Activated T-cell treated with anti-CD3 and anti-CD28 coated beads, Interleukin-2, amount 50 U/mL, for 24 hours (primary cell): ENCODE measurements at regions not wholly inside any gene's neighbourhood (a gene's known extent, or its start where the extent isn't known, plus 50 kb on each side); places are given as distances from the start of the nearest gene placed in this dataset.
"Not testable (repeated sequence)": the region's sequence is repeated elsewhere in the genome, so short reads cannot be mapped to it uniquely, and the experiment has no call there.

Experiments used
- DNase-seq: peaks from one replicate; pipeline ENCODE4 v3.0.0-alpha.2; 2020
- H3K27ac Mint-ChIP-seq: 2 replicates; pipeline ENCODE4 v1.8.0; 2020; ENCODE audit warnings: mild to moderate bottlenecking, mixed read lengths
- H3K27me3 Mint-ChIP-seq: 2 replicates; pipeline ENCODE4 v1.8.0; 2020; ENCODE audit warnings: mixed read lengths
- H3K36me3 Mint-ChIP-seq: 2 replicates; pipeline ENCODE4 v1.8.0; 2020; ENCODE audit warnings: low read depth, mixed read lengths
- H3K4me1 Mint-ChIP-seq: 2 replicates; pipeline ENCODE4 v1.8.0; 2020; ENCODE audit warnings: low read depth, mixed read lengths
- H3K4me3 Mint-ChIP-seq: 2 replicates; pipeline ENCODE4 v1.8.0; 2020; ENCODE audit warnings: mild to moderate bottlenecking, moderate library complexity, mixed read lengths
- H3K9me3 Mint-ChIP-seq: 2 replicates; pipeline ENCODE4 v1.8.0; 2020; ENCODE audit warnings: mixed read lengths

DNA sequence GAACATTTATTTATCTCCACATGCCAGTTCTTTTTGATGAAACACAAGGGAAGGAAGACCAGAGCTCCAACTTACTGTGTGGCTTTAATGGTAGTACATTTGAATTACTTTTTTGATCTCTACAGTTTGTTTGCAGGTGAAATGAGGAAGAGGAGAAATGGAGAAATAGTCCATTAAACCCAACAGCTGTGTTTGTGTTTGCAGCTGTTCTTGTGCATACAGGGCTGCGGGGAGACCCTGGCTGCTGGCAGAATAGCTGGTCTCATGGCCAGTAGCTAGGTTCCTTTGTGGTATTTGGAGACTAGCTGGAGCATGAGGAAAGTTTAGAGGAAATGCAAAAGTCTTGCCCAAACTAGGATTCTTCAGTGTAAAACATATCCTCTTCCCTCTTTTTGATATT lies 374.8 kb downstream of the GPAT3 start:
- Mint-ChIP-seq H3K27ac (no peak overlapping the region), H3K4me1 (no peaks in the 10 kb centered on the region), H3K36me3 (no peaks in the 10 kb centered on the region), H3K9me3 (no peaks in the 10 kb centered on the region), H3K4me3 (no peak overlapping the region), H3K27me3 (peaks cover 2% of the 10 kb centered on the region)
- no peak for DNase-seq

DNA sequence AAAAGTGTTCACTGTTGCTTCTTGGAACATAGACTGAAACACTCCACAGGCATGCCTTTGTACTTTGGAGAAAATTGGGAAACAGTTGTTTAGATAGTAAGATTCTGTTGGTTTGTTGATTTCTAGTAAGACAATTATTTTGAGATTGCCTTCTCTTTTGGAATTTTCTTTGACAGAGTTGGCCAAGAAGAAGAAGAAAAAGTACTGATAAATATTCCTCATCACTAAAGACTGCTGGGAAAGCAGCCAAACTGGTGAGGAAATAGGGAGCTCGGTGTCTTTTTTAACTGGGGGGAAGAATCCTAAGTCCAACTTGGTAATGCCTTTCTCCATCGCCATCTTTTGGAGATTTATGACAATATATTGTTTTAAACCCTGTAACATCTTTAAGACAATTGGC lies 370.7 kb downstream of the GPAT3 start:
- Mint-ChIP-seq H3K4me1 (no peaks in the 10 kb centered on the region), H3K36me3 (no peaks in the 10 kb centered on the region), H3K27me3 (peaks cover 2% of the 10 kb centered on the region), H3K4me3 (no peak overlapping the region), H3K9me3 (no peaks in the 10 kb centered on the region), H3K27ac (no peak overlapping the region)
- no peak for DNase-seq

DNA sequence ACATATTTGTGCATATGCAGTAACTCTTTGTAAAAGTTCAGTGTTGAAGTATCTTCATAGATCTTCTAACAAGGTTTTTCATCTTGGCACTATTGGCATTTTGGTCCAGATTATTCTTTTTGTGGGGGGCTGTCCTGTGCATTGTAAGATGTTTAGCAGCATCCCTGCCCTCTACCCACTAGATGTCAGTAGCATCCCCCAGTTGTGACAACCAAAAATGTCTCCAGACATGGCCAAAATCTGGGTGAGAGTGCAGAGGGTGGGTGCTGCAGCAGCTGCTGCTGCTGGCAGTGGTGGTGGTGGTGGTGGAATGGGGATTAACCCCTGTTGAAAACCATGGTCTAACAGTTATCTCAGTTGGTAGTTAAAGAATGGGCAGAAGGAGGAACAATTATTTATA lies 370.0 kb downstream of the GPAT3 start:
- Mint-ChIP-seq H3K27me3 (peaks cover 2% of the 10 kb centered on the region), H3K4me3 (no peak overlapping the region), H3K4me1 (no peaks in the 10 kb centered on the region), H3K36me3 (no peaks in the 10 kb centered on the region), H3K27ac (no peak overlapping the region), H3K9me3 (no peaks in the 10 kb centered on the region)
- DNase-seq: no peak

DNA sequence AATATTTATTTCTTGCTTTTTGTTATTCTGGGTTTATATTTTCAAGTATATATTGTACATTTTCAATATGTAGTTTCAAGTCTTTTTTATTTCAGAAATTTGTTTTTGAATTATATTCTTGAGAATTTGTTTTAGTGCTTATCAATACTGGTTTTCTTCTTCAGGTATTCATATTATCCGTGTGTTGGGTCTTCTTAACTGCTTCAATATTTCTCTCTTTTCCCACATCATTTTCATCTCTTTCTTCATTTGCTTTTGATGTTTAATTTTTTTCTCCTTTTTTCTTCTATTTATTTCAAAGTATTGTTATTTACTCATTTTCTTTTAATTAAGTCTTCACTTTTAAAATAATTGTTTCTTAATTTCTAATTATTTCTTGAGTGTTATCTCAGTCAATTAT lies 367.8 kb downstream of the GPAT3 start:
- DNase-seq, H3K27me3 Mint-ChIP-seq, H3K9me3 Mint-ChIP-seq, H3K4me1 Mint-ChIP-seq, H3K27ac Mint-ChIP-seq, H3K36me3 Mint-ChIP-seq, H3K4me3 Mint-ChIP-seq: not testable (repeated sequence)

DNA sequence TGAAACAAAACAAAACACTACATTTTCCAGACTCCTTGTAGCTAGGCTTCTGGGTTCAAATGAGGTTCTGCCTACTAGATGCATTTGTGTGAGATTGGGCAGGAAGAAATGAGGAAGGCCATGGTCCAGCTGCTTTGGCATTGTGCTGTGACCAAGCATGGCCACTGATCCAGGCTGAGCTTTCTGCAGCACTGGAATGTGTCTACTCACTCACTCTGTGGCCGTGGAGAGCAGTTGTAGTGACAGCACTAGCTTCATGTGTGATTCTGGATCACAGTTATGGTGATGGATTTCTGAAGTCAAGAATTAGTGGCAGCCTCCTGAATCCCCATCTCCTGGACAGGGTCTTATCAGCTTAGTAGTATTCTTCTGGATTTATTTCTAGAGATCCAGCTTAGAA lies 358.9 kb downstream of the GPAT3 start:
- Mint-ChIP-seq H3K36me3 (no peaks in the 10 kb centered on the region), H3K27ac (no peak overlapping the region), H3K9me3 (no peaks in the 10 kb centered on the region), H3K4me1 (no peaks in the 10 kb centered on the region), H3K27me3 (no peaks in the 10 kb centered on the region), H3K4me3 (no peak overlapping the region)
- no peak for DNase-seq

DNA sequence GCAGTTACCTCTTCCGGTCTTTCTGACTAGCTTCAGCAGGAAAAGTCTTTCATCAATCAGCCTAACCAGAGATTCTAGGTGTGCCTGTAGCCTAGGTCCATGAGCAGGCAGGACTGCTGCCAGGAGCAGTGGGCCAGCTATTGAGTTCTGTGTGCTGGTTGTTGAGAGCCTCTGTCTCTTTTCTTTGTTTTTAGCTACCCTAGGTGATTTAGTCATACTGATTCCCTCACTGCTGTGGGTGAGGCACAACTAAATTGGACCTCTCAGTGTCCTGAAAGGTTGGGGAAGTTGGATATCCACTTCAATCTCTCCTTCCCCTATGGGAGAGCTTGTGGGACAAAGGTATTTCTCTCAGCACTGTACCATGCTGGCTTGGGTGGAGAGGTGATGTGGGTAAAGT lies 354.9 kb downstream of the GPAT3 start:
- no peaks in the 10 kb centered on the region for H3K27me3 Mint-ChIP-seq
- no peak for DNase-seq
- H3K36me3 Mint-ChIP-seq: no peaks in the 10 kb centered on the region
- H3K27ac Mint-ChIP-seq: no peak overlapping the region
- H3K4me3 Mint-ChIP-seq: no peak overlapping the region
- H3K4me1 Mint-ChIP-seq: no peaks in the 10 kb centered on the region
- no peaks in the 10 kb centered on the region for H3K9me3 Mint-ChIP-seq

DNA sequence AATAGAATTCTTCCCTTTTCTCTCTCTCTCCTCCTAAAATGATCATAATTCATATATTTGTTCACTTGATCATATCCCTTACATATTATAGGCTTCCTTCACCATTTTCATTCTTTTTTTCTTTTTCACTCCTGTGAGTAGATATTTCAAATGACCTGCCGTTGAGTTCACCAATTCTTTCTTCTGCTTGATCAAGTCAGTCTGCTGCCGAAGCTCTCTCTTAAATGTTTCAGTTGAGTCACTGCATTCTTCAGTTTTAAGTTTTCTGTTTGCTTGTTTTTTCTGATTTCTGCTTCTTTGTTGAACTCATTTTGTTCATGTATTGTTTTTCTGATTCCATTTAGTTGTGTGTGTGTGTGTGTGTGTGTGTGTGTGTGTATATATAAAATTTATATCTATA lies 354.3 kb downstream of the GPAT3 start:
- DNase-seq: no peak
- H3K4me3 Mint-ChIP-seq: no peak overlapping the region
- no peaks in the 10 kb centered on the region for H3K9me3 Mint-ChIP-seq
- no peaks in the 10 kb centered on the region for H3K4me1 Mint-ChIP-seq
- H3K36me3 Mint-ChIP-seq: no peaks in the 10 kb centered on the region
- H3K27ac Mint-ChIP-seq: no peak overlapping the region
- no peaks in the 10 kb centered on the region for H3K27me3 Mint-ChIP-seq

DNA sequence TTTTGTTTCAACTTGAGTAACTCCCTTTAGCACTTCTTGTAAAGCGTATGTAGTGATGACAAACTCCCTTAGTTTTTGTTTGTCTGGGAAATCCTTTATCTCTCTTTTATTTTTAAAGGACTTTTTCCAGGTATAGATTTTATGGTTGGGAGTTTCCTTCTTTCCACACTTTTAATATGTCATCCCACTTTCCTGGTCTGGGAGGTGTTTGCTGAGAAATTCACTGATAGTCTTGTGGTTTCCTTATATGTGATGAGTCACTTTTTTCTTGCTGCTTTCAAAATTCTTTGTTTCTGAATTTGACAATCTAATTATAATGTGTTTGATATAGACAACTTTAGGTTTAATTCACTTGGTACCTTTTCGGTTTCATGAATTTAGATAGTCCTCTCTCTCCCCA lies 353.9 kb downstream of the GPAT3 start:
- no peak overlapping the region for H3K27ac Mint-ChIP-seq
- H3K4me1 Mint-ChIP-seq: no peaks in the 10 kb centered on the region
- no peaks in the 10 kb centered on the region for H3K27me3 Mint-ChIP-seq
- H3K4me3 Mint-ChIP-seq: no peak overlapping the region
- H3K9me3 Mint-ChIP-seq: no peaks in the 10 kb centered on the region
- no peak for DNase-seq
- H3K36me3 Mint-ChIP-seq: no peaks in the 10 kb centered on the region

DNA sequence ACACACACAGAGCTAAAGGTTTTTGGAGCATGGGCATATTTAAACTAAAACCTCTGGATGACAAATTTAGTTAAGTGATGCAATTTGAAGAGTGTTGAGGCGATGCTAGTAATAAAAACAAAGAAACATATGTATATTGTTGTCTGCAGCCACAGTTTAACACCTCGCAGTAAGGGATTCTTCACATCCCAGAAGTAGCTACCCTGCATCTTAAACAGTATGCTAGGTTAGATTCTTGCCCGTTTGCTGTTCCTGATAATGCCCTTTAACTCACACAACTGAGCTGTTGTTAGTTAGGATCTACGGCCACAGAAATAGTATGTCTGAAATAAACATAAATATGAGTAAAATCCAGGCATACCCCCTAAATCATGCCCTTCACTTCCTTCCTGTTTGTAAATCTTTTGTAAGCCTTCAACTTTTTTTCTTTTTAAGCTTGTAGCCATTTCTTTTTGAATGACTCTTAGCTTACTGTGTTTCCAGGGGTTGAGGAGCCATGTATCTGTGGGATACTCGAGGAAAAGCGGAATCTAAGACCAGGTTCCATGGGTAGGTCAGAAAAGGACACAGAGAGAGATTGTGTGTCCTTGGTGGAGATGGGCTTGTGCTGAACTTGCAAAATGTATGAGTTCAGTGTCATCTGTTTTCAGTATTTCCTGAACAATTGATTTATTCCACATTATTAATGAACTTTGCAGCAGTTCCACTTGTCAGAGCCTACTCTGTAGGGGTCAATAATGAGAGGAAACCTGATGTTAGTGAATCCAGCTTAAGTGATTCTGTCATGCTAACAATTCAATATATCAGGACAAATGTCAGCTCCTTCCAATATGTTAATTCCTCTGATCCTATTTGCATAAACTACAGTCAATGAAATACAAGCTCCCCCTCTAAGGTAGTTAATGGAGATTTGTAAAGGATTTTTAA lies 349.6 kb downstream of the GPAT3 start:
- no peaks in the 10 kb centered on the region for H3K36me3 Mint-ChIP-seq
- H3K27ac Mint-ChIP-seq: no peak overlapping the region
- no peaks in the 10 kb centered on the region for H3K27me3 Mint-ChIP-seq
- H3K4me3 Mint-ChIP-seq: no peak overlapping the region
- no peaks in the 10 kb centered on the region for H3K9me3 Mint-ChIP-seq
- DNase-seq: no peak
- no peaks in the 10 kb centered on the region for H3K4me1 Mint-ChIP-seq

DNA sequence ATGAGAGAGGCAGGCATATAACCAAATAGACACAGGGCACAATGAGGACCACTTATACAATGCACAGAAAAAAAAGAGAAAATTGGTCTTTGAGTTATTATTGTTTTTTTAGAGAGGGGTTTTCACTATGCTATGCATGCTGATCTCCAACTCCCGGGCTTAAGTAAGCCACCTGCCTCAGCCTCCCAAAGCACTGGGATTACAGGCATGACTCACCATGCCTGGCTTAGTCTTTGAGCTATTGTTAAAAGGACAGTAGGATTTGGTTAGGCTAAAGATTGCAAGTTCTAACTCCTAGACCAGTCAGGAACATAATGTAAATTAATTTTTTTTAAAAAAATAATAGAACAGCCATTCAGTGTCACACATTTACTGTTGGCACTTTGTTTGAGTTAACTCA lies 340.1 kb downstream of the GPAT3 start:
- H3K4me3 Mint-ChIP-seq: no peak overlapping the region
- no peaks in the 10 kb centered on the region for H3K9me3 Mint-ChIP-seq
- DNase-seq: no peak
- no peaks in the 10 kb centered on the region for H3K4me1 Mint-ChIP-seq
- no peaks in the 10 kb centered on the region for H3K27me3 Mint-ChIP-seq
- H3K27ac Mint-ChIP-seq: no peak overlapping the region
- H3K36me3 Mint-ChIP-seq: no peaks in the 10 kb centered on the region

DNA sequence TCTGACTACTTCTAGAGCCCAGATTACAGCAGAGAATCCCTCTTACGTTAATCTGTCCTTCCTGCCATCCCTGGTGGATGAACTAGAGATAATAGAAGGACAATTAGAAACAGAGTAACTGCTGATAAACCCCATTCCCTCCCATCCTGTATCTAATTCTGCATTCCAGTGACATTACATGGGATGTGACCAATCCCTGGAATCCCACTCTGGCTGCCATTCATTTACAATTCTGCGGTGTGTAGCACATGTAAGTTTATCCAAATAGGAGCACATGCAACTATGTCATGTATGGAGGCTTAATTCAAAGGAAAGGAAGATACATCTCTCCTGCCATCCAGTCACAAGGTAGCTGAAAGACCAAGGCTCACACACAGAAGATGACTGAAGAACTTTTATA lies 339.5 kb downstream of the GPAT3 start:
- no peak overlapping the region for H3K4me3 Mint-ChIP-seq
- no peaks in the 10 kb centered on the region for H3K36me3 Mint-ChIP-seq

DNA sequence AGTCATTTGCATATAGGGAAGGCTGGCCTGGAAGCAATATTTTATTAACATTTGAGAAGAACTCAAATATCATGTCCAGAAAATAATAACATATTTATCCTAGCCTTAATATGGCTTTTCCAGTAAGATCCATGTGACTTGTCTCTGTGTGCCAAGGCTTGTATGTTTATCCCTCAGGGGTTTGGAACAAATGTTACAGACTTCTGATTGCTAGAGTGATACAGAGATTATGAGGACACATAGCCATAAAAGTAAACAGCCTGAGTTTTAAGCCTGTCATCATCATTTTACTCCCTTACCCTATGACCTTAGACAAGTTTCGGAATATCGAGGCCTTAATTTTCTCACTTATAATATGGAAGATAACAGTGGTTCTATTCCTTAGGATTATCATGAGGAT lies 338.1 kb downstream of the GPAT3 start:
- Mint-ChIP-seq H3K4me3 (no peak overlapping the region), H3K27ac (no peak overlapping the region), H3K27me3 (no peaks in the 10 kb centered on the region)

More for the DNA sequence above, 339.5 kb downstream of the GPAT3 start:
- Mint-ChIP-seq H3K9me3 (no peaks in the 10 kb centered on the region), H3K27ac (no peak overlapping the region), H3K4me1 (no peaks in the 10 kb centered on the region), H3K27me3 (no peaks in the 10 kb centered on the region)
- no peak for DNase-seq

DNA sequence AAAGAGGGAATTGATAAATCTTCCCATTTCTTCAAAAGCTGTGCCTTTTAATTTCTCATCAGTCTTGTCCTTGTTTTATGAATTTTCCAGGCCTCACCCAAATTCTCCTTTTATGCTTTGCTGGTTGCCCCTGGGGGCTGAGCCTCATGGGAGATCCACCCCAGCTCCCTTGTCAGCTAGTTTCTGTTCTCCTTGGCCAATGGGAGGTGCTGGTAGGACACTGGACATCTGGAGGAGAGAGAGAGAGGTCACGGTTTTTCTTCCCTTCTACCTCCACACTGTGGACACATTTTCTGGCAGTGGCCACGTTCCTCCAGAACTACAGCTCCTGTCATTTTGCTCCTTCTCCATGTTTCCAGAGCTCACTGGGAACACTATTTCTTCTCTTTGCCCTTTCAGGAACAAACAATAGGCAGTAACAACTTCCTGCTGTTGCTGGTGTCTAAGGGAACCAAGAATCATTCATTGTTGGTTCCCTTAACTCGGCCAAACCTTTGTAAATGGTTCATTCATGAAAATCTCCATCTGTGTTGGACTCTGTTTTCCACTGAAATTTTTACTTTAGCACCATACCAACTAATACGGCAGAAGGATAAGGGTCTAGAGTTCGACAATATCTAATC lies 334.5 kb downstream of the GPAT3 start:
- no peaks in the 10 kb centered on the region for H3K9me3 Mint-ChIP-seq

More for the DNA sequence above, 338.1 kb downstream of the GPAT3 start:
- H3K36me3 Mint-ChIP-seq: no peaks in the 10 kb centered on the region
- no peak for DNase-seq
- no peaks in the 10 kb centered on the region for H3K4me1 Mint-ChIP-seq
- no peaks in the 10 kb centered on the region for H3K9me3 Mint-ChIP-seq

DNA sequence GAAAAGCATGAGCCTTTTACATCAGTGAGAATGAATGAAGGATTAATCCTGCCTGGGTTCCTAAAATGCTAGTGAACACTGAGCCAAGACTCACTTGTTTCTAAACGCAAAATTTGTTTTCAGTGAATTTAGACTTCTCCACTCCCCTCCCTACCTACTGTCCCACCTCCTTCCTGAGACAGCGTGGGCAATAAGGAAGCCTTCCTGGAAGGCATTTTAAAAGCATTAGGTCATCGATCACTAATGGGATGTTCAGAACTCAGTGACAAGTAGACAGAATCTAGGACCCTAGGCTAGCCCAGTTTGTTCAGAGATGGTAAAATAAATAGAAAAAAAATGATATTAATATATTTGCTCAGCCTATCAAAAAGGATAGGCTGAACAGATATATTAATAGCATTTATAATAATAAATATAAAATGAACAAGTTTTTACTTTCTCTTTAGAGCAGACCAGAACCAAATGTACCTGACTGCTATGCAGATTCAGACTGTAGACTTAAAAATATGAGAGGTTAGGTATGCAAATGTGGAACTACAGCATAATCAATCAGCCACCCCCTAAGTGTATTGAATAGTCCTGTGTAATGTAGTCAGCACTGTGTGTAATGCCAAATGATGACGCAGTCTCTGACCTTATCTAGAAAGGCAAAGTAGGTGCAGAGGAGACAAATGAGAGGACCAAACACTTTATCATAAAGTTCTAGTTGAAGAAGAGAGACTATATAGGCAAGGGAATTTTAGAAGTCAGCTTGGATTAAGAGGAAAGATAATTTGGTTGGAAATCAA lies 331.1 kb downstream of the GPAT3 start:
- H3K27ac Mint-ChIP-seq: no peak overlapping the region
- DNase-seq: no peak
- no peaks in the 10 kb centered on the region for H3K9me3 Mint-ChIP-seq
- peaks cover 5% of the 10 kb centered on the region for H3K27me3 Mint-ChIP-seq
- H3K4me1 Mint-ChIP-seq: no peaks in the 10 kb centered on the region
- no peaks in the 10 kb centered on the region for H3K36me3 Mint-ChIP-seq
- H3K4me3 Mint-ChIP-seq: no peak overlapping the region

More for the DNA sequence above, 334.5 kb downstream of the GPAT3 start:
- H3K36me3 Mint-ChIP-seq: no peaks in the 10 kb centered on the region
- no peak overlapping the region for H3K4me3 Mint-ChIP-seq
- no peaks in the 10 kb centered on the region for H3K4me1 Mint-ChIP-seq
- DNase-seq: no peak
- H3K27me3 Mint-ChIP-seq: no peaks in the 10 kb centered on the region
- no peak overlapping the region for H3K27ac Mint-ChIP-seq
